Esophagus squamous epithelium (tissue), 4 donors: ENCODE measurements at regions not wholly inside any gene's neighbourhood (a gene's known extent, or its start where the extent isn't known, plus 50 kb on each side); places are given as distances from the start of the nearest gene placed in this dataset.

ENCODE experiments used
- POLR2A ChIP-seq, 4 donors: fragments of 450-650 bp; IDR thresholded peaks; one replicate each; pipeline ENCODE4 v1.6.1; 2017; ENCODE audit warnings: antibody characterized with exemption in 4 of 4, mild to moderate bottlenecking in 4 of 4, moderate library complexity in 3 of 4
- TF ChIP-seq, protein P1 (sequence below), 6 experiments: fragments of 450-650 bp in 4 of 6; fragments of 200-600 bp in 2 of 6; sonication (generic) in 2 of 6; IDR thresholded peaks; one replicate each; pipeline ENCODE4 v1.5.1; 2016 to 2019; ENCODE audit warnings: antibody characterized with exemption in 6 of 6, mild to moderate bottlenecking in 4 of 6, moderate library complexity in 4 of 6

DNA sequence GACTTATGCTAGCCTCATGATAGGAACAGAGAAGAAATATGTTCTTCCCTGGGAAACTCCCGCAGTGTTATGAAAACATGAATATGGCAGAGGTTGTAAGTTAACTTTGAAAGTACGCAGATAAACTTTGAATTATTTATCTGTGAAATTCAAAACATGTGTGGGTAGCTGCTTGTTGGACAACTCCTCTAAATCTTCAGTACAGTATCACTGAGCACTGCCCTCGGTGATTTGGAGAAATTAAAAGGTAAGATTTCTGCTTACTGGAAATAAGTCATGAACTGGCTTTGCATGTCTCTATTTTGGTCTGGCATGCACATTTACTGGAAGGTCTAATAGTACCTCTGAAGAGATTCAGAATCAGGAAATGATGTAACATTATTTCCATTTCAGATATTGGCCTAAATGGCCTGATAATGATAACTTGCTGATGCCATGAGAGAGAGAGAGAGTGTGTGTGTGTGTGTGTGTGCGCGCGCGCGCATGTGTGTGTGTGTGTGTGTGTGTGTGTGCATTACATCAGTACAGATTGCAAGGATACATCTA, 1441.9 kb upstream of the FLRT2 start:
- TF ChIP-seq, protein P1, sequence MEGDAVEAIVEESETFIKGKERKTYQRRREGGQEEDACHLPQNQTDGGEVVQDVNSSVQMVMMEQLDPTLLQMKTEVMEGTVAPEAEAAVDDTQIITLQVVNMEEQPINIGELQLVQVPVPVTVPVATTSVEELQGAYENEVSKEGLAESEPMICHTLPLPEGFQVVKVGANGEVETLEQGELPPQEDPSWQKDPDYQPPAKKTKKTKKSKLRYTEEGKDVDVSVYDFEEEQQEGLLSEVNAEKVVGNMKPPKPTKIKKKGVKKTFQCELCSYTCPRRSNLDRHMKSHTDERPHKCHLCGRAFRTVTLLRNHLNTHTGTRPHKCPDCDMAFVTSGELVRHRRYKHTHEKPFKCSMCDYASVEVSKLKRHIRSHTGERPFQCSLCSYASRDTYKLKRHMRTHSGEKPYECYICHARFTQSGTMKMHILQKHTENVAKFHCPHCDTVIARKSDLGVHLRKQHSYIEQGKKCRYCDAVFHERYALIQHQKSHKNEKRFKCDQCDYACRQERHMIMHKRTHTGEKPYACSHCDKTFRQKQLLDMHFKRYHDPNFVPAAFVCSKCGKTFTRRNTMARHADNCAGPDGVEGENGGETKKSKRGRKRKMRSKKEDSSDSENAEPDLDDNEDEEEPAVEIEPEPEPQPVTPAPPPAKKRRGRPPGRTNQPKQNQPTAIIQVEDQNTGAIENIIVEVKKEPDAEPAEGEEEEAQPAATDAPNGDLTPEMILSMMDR (IDR thresholded peaks at IDR 0.05): no peak
- no peak for TF ChIP-seq POLR2A (IDR thresholded peaks at IDR 0.05)
